NCI-H226 (cell line): ENCODE measurements at regions not wholly inside any gene's neighbourhood (a gene's known extent, or its start where the extent isn't known, plus 50 kb on each side); places are given as distances from the start of the nearest gene placed in this dataset.
"Not testable (repeated sequence)": the region's sequence is repeated elsewhere in the genome, so short reads cannot be mapped to it uniquely, and the experiment has no call there.

Experiments used
- DNase-seq: peaks from one replicate; pipeline ENCODE4 v3.0.0-alpha.2; 2015

DNA sequence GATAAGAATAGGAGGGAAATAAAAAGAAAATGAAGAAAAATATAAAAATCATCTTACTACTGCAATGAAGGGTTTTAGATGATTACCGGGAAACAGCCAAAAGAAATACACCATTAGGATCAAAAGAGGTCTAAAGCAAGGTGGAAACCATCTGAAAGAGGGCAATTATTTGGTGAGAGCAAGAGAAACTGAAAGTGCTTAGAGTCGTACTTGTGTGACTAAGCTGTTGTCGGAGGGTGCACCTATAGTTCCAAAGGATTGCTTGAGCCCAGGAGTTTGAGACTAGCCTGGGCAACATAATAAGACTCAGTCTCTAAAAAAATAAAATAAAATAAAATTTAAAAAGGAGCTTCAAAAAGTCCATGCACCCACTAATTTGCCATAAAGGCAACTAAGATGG is 169.5 kb downstream of the DKK1 start:
- no peak for DNase-seq

DNA sequence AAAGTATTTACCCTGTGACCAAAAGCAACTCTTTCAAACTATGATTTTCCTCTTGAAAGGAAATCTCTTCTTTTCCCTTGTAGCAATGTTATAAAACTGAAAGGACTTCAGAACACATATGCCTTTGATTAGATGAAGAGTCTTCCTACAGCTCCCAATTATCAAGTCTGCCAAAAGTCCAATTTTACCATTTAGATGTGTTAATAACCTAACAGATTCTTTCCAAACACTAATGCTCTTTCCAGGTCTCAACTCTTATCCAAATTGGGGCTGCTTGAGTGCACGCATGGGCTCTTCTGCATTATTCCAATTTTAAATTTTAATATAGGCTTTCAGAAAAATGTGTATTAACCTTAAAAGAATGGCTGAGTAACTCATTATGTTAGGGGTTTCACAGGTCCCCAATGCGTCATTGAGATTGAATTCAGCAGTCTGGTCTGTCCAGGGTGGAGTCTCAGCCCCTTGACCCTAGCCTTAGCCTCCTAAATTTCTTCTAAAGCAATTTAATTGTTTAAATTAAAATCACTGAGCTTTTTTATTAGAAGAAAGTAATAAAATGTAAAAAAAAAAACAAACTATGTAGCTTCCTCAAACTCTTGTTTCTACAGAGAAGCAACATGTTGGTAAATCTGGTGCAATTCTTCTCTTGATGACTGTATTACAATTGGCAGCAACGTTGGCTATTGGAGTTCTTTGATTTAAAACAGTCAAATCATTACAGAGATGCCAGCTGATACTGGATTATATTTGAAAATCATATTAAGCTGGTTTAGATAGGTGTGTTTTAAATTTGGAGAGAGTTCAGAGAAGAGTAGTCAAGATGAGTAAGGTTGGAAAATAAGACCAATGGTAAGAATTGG is 170.4 kb downstream of the DKK1 start:
- DNase-seq, result no peak

DNA sequence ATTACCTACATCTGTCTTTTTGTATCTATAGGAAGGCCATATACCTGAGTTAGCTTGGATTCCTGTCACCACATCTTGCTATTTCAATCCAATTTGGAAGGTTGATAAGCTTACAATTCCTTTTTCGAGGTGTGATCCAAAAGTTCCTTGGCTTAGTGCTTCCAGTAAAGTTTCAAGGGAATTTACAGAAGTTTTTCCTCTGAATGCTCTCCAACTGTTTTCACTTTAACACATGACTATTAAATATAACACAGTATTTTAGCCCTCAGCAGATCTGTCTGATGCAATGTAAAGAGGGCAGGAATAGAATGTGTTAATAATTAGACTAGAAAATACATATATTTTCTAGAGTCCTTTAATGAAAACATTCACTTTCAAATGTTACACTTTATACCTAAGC is 171.4 kb downstream of the DKK1 start:
- no peak for DNase-seq

DNA sequence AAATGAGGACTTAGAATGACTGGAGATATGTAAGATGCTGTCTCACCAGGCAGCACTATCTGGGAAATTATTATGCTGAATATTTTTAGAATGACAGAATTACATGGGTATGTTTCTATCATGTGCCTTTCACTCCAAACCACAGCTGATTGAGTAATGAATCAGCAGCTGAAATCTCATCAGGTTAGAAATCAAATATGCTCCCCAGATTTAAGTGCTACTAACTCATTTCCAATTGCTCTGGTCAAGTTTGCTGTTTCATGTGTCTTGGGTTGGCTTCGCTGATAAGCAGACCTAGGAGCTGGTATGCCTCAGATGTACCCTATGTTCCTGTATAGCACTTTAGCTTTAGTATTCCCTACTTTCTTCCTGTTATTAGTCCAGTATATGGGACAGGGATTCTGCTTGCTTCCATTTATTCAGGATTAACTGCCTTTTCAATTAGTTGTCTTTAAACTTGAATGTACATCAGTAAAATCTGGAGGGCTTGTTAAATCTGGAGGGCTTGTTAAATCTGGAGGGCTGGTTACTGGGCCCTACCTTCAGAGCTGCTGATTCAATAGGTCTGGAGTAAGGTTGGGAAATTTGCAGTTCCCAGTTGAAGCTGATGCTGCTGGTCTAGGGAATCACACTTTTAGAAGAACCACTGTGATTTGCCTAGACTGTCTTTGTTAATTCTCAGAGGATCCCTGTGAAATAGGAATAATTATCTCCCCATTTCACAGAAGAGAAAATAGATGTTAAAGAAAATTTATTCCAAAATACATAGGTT is 172.9 kb downstream of the DKK1 start:
- DNase-seq, result peak; percentile 95

DNA sequence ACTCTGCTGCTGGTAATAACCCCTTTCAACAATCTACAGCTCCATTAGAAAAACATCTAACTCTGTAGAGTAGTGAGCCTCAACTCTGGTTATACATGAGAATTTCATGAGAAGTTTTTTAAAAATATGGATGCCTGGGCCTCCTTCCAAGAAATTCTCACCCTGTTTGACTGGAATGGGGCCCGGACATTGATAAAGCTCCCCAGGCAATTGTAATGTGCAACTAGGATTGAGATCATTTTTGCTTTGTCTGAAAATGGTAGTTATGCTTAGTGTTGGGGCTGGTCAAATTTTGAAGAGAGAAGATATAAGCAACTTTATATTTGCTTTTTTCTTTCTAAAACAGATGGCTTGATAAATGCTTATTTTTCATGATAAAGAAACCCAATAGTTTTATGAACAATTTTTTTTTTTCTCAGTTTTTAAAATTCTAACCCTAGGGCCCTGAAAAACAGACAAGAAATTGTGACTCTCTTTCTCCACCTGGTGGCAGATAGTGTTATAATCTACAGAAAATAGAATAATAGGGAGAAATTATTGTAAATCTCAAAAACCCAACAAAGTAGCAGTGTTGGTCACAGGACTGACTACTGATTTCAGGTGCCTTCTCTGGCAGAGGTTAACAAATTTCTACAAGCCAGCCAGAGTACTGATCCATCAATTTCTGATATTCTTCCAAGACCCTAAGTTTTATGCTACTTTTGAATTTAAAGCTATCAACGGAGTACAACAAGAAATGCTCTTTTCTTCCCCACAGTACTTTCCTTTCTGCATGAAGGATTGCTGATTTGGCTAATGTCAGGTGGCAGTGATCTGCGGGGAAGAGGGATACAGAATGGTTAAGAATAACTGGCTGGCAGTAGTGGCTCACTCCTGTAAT is 174.8 kb downstream of the DKK1 start:
- DNase-seq, result peak; percentile 63

DNA sequence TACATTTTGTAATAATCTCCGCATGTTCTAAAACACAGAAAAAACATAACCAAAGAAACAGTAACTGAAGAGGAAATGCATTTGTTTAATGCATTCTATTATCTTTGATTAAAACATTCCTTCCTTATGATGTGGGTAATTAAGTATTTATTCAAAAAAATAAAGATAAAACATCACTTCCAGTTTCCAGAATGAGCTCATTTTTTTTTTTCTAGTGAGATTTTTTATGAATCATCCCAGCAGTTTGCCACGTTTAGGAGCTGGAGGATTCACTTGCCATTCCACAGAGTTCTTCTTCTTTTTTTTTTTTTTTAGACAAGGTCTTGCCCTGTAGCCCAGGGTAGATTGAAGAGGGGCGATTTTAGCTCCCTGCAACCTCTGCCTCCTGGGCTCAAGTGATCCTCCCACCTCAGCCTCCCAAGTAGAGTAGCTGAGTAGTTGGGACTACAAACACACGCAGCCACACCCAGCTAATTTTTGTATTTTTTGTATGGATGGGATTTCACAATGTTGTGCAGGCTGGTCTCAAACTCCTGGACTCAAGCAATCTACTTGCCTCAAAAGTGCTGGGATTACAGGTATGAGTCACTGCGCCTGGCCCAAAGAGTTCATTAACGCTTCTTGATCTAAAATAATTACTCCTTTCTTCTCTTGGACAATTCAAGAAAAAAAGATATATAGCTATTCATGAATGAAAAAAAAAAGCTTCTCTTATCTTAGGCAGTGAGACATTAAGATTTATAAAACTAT is 177.3 kb downstream of the DKK1 start:
- peak; percentile 77 for DNase-seq

DNA sequence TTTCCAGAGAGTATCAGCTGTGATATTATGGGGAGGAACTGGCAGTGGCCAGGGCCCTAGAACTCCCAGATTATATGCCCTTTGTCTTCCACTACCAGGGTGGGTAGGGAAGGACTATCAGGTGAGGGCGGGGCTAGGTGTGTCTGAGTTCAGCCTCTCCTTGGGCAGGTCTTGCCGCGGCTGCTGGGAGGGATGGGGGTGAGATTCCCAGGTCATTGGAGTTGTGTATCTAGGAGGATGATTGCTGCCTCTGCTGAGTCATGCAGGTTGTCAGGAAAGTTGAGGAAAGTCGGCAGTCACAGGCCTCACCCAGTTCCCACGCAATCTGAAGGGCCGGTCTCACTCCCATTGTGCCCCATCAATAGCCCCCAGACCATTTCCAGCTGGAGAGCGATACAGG is 185.2 kb downstream of the DKK1 start:
- DNase-seq, result no peak

DNA sequence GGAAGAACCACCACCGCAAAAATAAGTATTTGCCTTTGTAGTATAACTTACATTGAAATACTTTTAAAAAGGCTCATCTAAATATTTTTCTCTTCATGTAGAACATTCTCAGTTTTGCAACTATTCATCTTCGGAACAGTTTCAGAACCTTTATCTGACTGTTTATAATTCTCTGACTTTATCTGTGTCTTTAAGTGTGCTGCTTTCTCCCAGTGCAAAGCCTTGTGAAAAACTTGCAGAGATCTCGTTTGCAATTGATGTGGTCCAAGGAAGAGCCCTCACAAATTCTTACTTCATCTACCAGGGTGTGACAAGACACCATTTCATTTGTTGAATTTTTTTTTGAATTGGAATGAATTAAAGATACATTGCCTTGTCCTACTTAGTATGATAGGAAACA is 186.4 kb downstream of the DKK1 start:
- DNase-seq, result no peak

DNA sequence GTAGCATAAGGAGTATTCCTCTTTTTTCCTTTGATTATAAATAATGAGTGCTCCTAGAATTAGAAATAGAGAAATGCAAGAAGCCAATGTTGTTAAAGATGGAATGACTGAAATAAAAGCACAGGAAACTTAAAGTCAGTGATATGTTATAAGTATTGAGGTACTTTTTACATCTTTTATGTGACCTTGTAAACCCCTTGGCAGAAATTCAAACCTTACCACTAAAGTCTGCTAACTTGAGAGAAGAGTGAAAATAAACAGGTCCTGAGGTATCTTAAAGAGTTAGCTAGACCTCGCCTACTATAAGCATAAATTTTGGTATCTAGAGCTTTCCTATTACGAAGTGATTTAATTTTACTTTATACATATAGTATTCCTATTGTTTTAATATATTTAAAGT is 188.2 kb downstream of the DKK1 start:
- DNase-seq, result no peak

DNA sequence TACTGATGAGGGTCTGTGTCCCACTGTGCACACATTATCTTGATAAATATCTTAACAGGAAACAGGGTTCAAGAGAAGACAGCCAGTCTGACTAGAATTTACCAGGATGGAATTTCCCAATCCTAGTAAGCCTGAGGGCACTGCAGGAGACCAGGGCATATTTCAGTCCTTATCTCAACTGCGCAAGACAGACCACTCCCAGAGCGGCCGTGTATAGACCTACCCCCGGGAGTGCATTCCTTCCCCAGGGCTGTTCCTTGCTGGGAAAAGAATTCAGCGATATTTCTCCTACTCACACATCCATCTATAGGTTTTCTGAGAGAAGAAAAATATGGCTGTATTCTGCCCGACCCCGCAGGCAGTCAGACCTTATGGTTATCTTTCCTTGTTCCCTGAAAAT is 191.3 kb downstream of the DKK1 start:
- not testable (repeated sequence) for DNase-seq

DNA sequence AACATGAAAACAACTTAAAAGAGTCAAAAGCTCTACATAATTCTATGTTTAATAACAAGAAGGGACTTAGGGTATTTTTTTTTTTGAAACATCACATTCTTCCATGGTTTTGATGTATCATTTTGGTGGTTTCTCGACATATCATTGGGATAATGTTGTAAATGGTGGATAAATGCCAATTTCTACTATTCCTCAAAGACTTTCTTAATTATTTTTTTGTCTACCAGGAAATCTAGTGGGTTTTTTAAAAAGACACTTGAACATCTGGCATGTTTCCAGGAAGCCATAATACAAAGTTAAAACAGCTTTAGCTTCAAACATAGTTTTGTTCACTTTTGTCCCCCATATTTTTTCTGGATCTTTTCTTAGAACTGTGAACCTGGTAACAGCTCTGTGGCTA is 200.4 kb downstream of the DKK1 start:
- no peak for DNase-seq

DNA sequence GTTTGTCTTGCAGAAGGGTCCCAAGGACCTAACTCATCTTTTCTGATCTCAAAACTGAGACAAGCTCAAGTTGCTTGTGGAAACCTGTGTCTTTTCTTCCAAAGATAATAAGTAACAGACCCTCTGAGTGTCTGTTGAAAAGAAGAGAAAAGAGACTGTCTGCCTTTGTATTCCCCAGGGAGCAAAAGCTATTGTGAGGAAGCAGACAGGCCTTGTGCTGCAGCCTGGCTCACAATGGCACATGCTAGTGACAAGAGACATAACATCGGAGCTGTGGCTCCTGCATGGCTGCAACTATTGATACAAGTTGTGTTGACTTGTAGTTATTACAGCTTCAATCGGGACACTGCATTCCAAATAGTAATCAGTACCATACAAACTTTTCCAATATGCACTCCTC is 202.9 kb downstream of the DKK1 start:
- no peak for DNase-seq

DNA sequence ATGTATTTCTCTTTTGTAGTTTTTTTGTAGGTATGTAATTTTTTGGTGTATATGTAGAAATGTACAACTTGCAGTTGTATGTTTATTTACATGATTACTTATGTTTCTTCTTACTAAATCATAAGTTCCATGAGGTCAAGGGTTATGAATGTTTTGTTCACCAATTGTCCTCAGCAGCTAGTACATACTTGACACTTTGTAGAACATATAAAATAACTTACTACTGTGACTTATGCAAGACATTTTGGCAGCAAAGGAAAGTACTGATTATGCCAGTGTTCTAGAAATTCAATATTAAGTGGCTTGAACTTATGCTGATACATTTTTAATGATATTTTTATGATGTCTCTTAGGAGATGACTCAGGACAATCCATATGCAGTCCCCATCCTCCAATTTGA is 209.6 kb downstream of the DKK1 start:
- no peak for DNase-seq

DNA sequence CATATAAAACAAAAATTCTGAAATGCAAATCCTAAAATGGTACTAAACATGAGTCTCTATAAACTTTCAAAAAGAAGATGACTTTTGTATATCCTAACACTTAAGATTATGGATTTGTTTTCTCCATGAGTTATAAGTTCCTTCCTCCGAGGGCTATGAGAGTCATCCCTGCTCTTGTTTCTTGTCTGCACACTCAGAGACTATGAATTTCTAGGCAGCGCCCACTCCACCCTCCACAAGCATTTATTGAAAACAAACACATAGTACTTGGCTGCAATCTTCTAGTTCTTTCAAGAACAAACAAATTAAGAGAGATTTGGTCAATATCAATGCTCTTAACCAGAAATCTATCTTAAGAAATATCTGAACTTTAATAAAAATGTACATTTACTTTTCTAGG is 211.7 kb downstream of the DKK1 start:
- peak; percentile 65 for DNase-seq

DNA sequence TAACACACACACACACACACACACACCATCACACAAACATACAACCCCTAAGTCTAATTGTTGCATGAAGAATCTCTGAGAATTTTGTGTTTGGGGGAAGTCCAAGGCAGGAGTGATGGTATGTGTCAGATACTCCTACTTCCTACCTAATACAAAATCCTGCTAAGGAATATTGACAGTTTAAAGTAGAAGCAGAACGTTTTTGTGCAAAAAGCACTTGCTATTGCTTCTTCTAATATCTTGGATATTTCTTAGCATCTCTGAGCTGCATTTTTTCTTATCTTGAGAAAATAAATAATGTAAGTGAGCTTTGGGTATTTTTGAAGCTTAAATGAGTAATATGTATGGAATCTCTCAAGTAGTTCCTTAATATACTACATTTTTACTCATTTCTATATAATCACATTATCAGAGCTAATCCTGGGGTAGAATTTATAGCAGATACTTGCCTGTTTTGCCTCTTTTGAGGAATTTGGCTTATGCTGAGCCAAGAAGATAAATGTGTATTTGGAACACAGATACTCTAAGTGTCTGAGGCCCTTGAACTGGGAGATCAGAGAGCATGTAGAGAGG is 212.3 kb downstream of the DKK1 start:
- peak; percentile 59 for DNase-seq

DNA sequence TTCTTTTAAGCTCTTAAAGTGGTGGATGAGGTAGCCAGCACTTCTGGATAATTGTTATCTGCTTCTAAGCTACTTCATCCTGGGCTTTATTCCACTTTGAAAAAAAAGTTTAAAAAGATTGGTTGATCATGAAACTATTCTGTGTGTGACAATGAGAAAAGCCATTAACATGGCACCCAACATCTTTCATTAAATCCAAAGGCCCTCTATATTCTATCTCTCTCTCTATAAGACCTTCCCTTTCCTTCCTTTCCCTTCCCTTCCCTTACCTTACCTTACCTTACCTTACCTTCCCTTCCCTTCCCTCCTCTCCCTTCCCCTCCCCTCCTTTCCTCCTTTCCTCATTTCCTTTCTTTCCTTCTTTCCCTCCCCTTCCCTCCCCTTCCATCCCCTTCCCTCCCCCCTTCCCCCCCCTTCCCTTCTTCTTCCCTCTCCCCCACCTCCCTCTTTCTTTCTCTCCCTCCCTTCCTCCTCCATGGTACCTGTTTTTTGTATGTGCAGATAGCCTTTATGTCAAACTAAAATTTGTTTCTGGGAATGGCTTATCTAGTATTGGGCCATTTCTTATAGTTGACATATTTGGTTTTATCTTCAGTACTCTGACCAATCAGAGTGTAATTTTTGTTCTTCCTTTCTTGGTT is 218.7 kb downstream of the DKK1 start:
- no peak for DNase-seq

DNA sequence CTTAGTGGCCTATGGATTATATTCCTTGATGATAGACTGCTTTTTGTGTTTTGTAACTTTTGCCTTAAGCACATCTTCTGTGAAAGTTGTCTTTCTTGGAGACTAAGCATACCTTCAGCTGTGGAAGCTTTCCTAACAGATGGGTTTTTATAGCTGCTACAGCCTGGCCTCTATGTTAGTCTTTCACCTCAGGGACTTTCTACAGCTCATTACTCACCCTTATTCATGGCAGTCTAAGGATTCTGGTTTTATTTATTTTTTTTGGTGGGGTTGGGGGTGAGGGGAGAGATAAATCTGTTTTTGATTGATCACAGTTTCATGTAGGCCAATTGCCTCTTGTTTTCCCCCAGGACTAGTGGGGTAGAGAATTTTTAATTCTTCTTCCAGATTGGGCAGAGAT is 219.9 kb downstream of the DKK1 start:
- DNase-seq, result no peak

DNA sequence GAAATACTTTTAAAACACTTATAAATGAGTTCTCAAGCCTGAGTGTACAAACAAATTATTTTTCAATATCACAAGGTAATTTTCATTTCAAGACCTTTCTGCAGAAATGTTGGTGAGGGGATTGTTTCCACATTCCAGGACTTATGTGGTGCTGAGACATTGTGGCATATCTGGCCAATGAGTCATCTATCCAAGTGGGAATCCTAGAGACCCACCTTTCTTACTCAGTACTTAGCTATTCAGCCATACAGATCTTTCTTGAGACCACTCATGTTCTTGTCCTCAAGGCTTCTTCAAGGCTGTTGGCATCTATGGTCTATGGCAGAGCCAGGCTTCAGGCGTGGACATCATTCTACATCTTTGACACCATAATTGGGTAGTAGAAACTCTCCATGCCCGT is 225.4 kb downstream of the DKK1 start:
- peak; percentile 83 for DNase-seq

DNA sequence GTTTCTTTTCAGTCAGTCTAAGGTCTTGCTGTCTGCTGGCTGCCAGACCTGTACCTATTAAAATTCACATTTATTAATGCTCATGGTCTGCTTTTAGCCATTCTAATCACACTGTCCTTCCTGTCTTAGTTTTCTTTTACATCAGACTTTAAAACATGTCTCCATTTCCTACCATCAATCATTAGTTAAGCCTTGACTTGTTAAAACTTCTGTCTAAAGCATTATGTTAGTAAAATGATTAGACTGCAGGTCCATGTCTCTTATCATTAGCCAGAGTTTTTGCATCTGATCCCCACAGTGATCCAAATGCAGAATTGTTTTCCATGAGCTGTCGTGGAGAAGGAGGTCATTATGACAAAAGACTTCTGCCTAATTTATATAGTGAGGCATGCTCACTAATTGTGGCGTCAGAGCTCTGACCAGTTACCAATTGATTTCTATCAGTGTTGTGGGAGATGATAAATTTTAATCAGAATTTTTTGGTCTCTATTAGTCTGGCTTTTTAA is 226.5 kb downstream of the DKK1 start:
- DNase-seq, result peak; percentile 21

DNA sequence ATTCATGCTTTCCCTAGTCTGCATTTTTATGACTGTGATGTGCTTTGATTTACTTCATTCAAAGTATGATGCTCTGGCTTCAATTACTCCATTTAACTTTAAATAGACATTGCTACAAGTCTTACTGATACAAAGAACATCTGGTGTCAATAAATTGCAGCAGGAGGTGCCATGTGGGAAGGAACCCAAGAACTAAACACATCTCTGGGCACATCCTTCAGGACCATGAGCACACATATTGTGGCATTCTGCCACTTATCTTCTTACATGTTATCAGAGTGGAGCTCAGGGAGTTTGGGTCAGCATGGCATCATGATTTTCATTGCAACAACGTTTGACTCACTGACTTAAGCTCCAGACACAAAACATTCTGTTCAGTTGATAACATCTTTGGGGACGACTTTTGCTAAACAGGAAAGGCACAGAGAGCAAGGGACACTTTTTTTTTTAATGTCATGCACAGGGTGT is 227.0 kb downstream of the DKK1 start:
- peak; percentile 58 for DNase-seq

DNA sequence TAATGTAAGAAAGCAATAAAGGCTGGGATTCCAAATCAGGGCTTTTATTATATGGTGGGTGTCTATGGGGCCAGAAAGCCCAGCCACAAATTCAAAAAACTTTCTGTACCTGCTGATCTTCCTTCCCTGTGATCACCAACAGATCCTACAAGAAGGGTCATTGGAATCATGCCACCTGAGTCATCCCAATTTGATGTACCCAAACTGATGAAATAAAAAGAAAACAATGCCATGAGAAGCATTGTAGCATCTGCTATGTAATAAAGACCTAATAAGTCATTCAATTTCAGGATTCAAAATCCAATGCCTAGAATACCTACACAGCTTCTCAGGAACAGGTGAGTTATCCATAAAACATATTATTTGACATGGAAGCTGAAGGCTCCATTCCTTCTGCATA is 228.8 kb downstream of the DKK1 start:
- DNase-seq, result no peak
